Activated CD8-positive, alpha-beta memory T cell treated with anti-CD3 and anti-CD28 coated beads for 36 hours (primary cell): ENCODE measurements at regions not wholly inside any gene's neighbourhood (a gene's known extent, or its start where the extent isn't known, plus 50 kb on each side); places are given as distances from the start of the nearest gene placed in this dataset.
"Not testable (repeated sequence)": the region's sequence is repeated elsewhere in the genome, so short reads cannot be mapped to it uniquely, and the experiment has no call there.

ENCODE experiments used
- CTCF ChIA-PET: fragments of 350-600 bp; sonication (Branson Sonifier 250); formaldehyde crosslinking; loops from one replicate; lab custom pipeline; 2021; ENCODE audit warnings: antibody characterized with exemption; lab: Charles Lee
- POLR2A ChIA-PET: fragments of 350-600 bp; sonication (Branson Sonifier 250); formaldehyde crosslinking; loops from one replicate; lab custom pipeline; 2021; ENCODE audit warnings: antibody characterized with exemption; lab: Charles Lee

- CTCF ChIA-PET, POLR2A ChIA-PET: not testable (repeated sequence)
Observed at GRCh38 chr17:22229821-22230220, 537.5 kb downstream of the KCNJ18 start.

GRCh38 chr17:22233382-22233781, 541.1 kb downstream of the KCNJ18 start:
- ChIA-PET CTCF (no interaction called here), POLR2A (no interaction called here)

- ChIA-PET CTCF (no interaction called here), POLR2A (no interaction called here)
Observed at GRCh38 chr17:22242472-22242871, 550.1 kb downstream of the KCNJ18 start.

GRCh38 chr17:22251498-22251897, 559.2 kb downstream of the KCNJ18 start:
- CTCF ChIA-PET = no interaction called here

GRCh38 chr17:22253007-22253406, 560.7 kb downstream of the KCNJ18 start:
- CTCF ChIA-PET = no interaction called here
- POLR2A ChIA-PET = no interaction called here

More at GRCh38 chr17:22251498-22251897, 559.2 kb downstream of the KCNJ18 start:
- POLR2A ChIA-PET = no interaction called here

- ChIA-PET CTCF (no interaction called here), POLR2A (no interaction called here)
Observed at GRCh38 chr17:22265807-22266206, 573.5 kb downstream of the KCNJ18 start.

- ChIA-PET CTCF (no interaction called here), POLR2A (no interaction called here)
Observed at GRCh38 chr17:22266231-22266630, 573.9 kb downstream of the KCNJ18 start.

- ChIA-PET CTCF (no interaction called here), POLR2A (no interaction called here)
Observed at GRCh38 chr17:22267019-22267418, 574.7 kb downstream of the KCNJ18 start.

- ChIA-PET POLR2A (no interaction called here), CTCF (no interaction called here)
Observed at GRCh38 chr17:22268214-22268911, 576.0 kb downstream of the KCNJ18 start.

- POLR2A ChIA-PET = no interaction called here
- CTCF ChIA-PET = no interaction called here
Observed at GRCh38 chr17:22268912-22269220, 576.5 kb downstream of the KCNJ18 start.

- ChIA-PET POLR2A (no interaction called here), CTCF (no interaction called here)
Observed at GRCh38 chr17:22270381-22270780, 578.1 kb downstream of the KCNJ18 start.

- CTCF ChIA-PET, POLR2A ChIA-PET: not testable (repeated sequence)
Observed at GRCh38 chr17:22270809-22271208, 578.5 kb downstream of the KCNJ18 start.

GRCh38 chr17:22272363-22273146, 580.2 kb downstream of the KCNJ18 start:
- CTCF ChIA-PET = no interaction called here

GRCh38 chr17:22273308-22273707, 581.0 kb downstream of the KCNJ18 start:
- POLR2A ChIA-PET = no interaction called here
- CTCF ChIA-PET = interaction anchor here (0.5 kb wide), 1 partner anchor 28 kb away, joined by 4 read pairs; no protein-coding TSS in a partner anchor

More at GRCh38 chr17:22272363-22273146, 580.2 kb downstream of the KCNJ18 start:
- POLR2A ChIA-PET = no interaction called here

- POLR2A ChIA-PET = no interaction called here
- CTCF ChIA-PET = no interaction called here
Observed at GRCh38 chr17:22277595-22277994, 585.3 kb downstream of the KCNJ18 start.

- CTCF ChIA-PET = no interaction called here
- POLR2A ChIA-PET = no interaction called here
Observed at GRCh38 chr17:22278302-22279275, 586.3 kb downstream of the KCNJ18 start.

GRCh38 chr17:22286337-22287041, 594.2 kb downstream of the KCNJ18 start:
- CTCF ChIA-PET = no interaction called here
- POLR2A ChIA-PET = no interaction called here

- POLR2A ChIA-PET = not testable (repeated sequence)
Observed at GRCh38 chr17:22298484-22298951, 606.2 kb downstream of the KCNJ18 start.

GRCh38 chr17:22300177-22300576, 607.9 kb downstream of the KCNJ18 start:
- ChIA-PET CTCF (no interaction called here), POLR2A (no interaction called here)

More at GRCh38 chr17:22298484-22298951, 606.2 kb downstream of the KCNJ18 start:
- CTCF ChIA-PET = not testable (repeated sequence)
